ENCODE measurements at regions not wholly inside any gene's neighbourhood (a gene's known extent, or its start where the extent isn't known, plus 50 kb on each side); places are given as distances from the start of the nearest gene placed in this dataset.

- Histone ChIP-seq H2BK20ac (ENCODE audit: low read length) (no peak overlapping the region), H4K91ac (replicated peaks; ENCODE audit: insufficient read length, low read length) (peak overlapping the region; percentile 1), H3K9me3 (ENCODE audit: insufficient read depth in 2 of 2, low read depth in 1 of 2, low read length in 1 of 2) (no peaks in the 10 kb centered on the region), H2AK5ac (ENCODE audit: low read depth, low read length) (no peak overlapping the region), H3K79me1 (ENCODE audit: low read depth, low read length) (no peaks in the 10 kb centered on the region), H3K27ac (ENCODE audit: low read depth, low read length) (no peak overlapping the region), H3K4ac (replicated peaks; ENCODE audit: insufficient read length, low read depth, low read length) (no peak overlapping the region), H3K79me2 (ENCODE audit: control insufficient read depth in 1 of 2, insufficient read depth in 2 of 2, low read length in 2 of 2) (no peaks in the 10 kb centered on the region), H4K20me1 (replicated peaks in 1 of 2; ENCODE audit: control insufficient read depth in 1 of 2, insufficient read depth in 2 of 2, low read length in 2 of 2) (no peaks in the 10 kb centered on the region), H3K9ac (replicated peaks in 1 of 4; ENCODE audit: extremely low read depth in 1 of 4, low read depth in 3 of 4, low read length in 3 of 4) (no peak overlapping the region), H2BK5ac (ENCODE audit: low read depth, low read length) (no peak overlapping the region), H2BK15ac (ENCODE audit: low read length) (no peak overlapping the region), H3K4me3 (ENCODE audit: extremely low read depth in 1 of 4, insufficient read depth in 2 of 4, low read depth in 3 of 4, low read length in 4 of 4) (no peak overlapping the region), H4K5ac (ENCODE audit: insufficient read length, low read depth, low read length) (no peak overlapping the region), H3K18ac (ENCODE audit: extremely low read depth, low read length) (no peak overlapping the region), H3K23ac (ENCODE audit: insufficient read length) (no peak overlapping the region), H3K27me3 (replicated peaks in 1 of 4; ENCODE audit: control insufficient read depth in 3 of 4, extremely low read depth in 1 of 4, insufficient read depth in 3 of 4, low read length in 3 of 4) (peaks cover 22 to 27% (median 23%) of the 10 kb centered on the region in 4 experiments; a peak in 5 of 7 replicates), H3K4me2 (ENCODE audit: insufficient read depth in 1 of 2, low read depth in 2 of 2, low read length in 2 of 2) (no peak overlapping the region), H2BK120ac (replicated peaks; ENCODE audit: low read depth, low read length) (no peak overlapping the region), H3K56ac (replicated peaks; ENCODE audit: insufficient read length, low read depth, low read length) (no peak overlapping the region), H2AFZ (ENCODE audit: low read length) (no peak overlapping the region), H3K4me1 (replicated peaks in 1 of 4; ENCODE audit: control insufficient read depth in 3 of 4, insufficient read depth in 4 of 4, low read length in 3 of 4) (peaks cover 2 to 10% (median 7%) of the 10 kb centered on the region in 4 experiments; a peak in 5 of 7 replicates), H3K23me2 (ENCODE audit: low read depth, low read length) (no peaks in the 10 kb centered on the region), H3K36me3 (ENCODE audit: control insufficient read depth in 2 of 4, insufficient read depth in 4 of 4, low read length in 3 of 4) (no peaks in the 10 kb centered on the region; a peak in 1 of 8 replicates), H3K14ac (ENCODE audit: insufficient read length) (no peak overlapping the region), H4K8ac (ENCODE audit: extremely low read depth, insufficient read depth, low read length) (no peak overlapping the region), H2BK12ac (ENCODE audit: low read depth, low read length) (no peak overlapping the region; the same call in 1 of the 2 replicates)
- ChIA-PET POLR2A (ENCODE audit: partially characterized antibody) (no interaction called here), CTCF (ENCODE audit: partially characterized antibody) (interaction anchor here (0.7 to 11.7 kb wide), 47 partner anchors 8 to 402 kb away, joined by 3 to 168 read pairs (median 4); partner anchors contain the start of genes RTP2 and SST)
- WGBS, 2 experiments (ENCODE audit: extremely low coverage in 1 of 2, insufficient coverage in 1 of 2, insufficient read length in 1 of 2, insufficient replicate concordance in 2 of 2, low coverage in 1 of 2, low lambda C conversion rate in 2 of 2, missing lambda C conversion rate in 1 of 2) = 92% methylated on average over 3 of the region's 3 CpGs; no CpG with 5 or more reads in 1 of the 2 experiments
- FAIRE-seq = no peak
- no peak for DNase-seq (ENCODE audit: low read depth in 1 of 2, low spot score in 2 of 2)
- TF ChIP-seq USF2 (IDR thresholded peaks at IDR 0.05; ENCODE audit: low read length) (no peak), RBBP5 (IDR thresholded peaks at IDR 0.05; ENCODE audit: borderline replicate concordance, low read depth, low read length) (no peak), NRF1 (IDR thresholded peaks at IDR 0.05; ENCODE audit: low read depth, low read length) (no peak), SRF (IDR thresholded peaks at IDR 0.05; ENCODE audit: low read depth, low read length) (no peak), HDAC6 (IDR thresholded peaks at IDR 0.05; ENCODE audit: low read depth, low read length) (no peak), KDM1A (IDR thresholded peaks at IDR 0.05; ENCODE audit: borderline replicate concordance, low read length) (no peak), FOSL1 (IDR thresholded peaks at IDR 0.05; ENCODE audit: insufficient read depth, low read depth, low read length) (no peak)
- TF ChIP-seq, protein P1, sequence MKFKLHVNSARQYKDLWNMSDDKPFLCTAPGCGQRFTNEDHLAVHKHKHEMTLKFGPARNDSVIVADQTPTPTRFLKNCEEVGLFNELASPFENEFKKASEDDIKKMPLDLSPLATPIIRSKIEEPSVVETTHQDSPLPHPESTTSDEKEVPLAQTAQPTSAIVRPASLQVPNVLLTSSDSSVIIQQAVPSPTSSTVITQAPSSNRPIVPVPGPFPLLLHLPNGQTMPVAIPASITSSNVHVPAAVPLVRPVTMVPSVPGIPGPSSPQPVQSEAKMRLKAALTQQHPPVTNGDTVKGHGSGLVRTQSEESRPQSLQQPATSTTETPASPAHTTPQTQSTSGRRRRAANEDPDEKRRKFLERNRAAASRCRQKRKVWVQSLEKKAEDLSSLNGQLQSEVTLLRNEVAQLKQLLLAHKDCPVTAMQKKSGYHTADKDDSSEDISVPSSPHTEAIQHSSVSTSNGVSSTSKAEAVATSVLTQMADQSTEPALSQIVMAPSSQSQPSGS (IDR thresholded peaks at IDR 0.05; ENCODE audit: low read length) = no peak
Measured at GRCh38 chr3:187615630-187616029, 54.6 kb downstream of the SST start.

Data from H1 (cell line).